Stimulated activated CD8-positive, alpha-beta memory T cell treated with anti-CD3 and anti-CD28 coated beads, Interleukin-7, amount 100 ng/mL, for 48 hours (primary cell): ENCODE measurements at regions not wholly inside any gene's neighbourhood (a gene's known extent, or its start where the extent isn't known, plus 50 kb on each side); places are given as distances from the start of the nearest gene placed in this dataset.

Experiments
- DNase-seq, 2 donors: peaks; one replicate each; pipeline ENCODE4 v3.0.0-alpha.2; 2020; ENCODE audit warnings: low read depth in 1 of 2; ENCODE audit errors: extremely low read depth in 1 of 2

DNA sequence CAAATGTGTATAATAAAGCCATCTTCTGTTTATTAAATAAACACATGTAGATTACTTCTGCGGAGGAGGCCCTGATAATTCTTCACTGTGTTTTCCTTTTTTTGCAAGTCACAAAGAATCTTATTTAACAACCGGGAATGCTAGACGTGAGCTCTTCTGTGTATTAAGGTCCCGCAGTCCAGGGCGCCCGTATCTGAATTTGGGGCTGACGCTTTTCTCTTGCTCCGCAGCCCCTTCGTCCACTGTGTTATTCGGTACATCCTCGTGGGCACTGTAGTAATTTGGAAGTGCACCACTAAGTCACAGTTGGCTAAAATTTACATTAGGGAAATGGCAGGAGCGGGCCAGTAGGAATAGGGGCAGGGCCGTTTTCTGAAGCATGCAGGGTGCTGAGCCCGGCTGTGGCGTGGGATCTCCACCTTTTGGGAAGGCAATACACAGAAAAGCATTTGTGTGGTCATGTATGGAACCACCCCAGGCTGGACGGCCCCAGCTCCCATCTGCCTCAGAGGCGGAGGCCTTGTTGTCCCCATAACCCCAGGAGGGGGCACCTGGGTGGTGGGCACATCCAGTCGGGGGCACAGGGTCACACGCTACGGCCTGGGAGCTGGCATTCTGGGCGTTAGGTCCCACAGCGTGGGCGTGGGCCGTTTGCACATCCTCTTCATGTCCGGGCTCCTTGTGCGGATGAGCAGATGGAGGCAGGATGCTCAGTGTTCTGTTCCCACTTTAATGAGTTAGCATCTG, 258.7 kb upstream of the IRX4 start:
- no peak for DNase-seq

DNA sequence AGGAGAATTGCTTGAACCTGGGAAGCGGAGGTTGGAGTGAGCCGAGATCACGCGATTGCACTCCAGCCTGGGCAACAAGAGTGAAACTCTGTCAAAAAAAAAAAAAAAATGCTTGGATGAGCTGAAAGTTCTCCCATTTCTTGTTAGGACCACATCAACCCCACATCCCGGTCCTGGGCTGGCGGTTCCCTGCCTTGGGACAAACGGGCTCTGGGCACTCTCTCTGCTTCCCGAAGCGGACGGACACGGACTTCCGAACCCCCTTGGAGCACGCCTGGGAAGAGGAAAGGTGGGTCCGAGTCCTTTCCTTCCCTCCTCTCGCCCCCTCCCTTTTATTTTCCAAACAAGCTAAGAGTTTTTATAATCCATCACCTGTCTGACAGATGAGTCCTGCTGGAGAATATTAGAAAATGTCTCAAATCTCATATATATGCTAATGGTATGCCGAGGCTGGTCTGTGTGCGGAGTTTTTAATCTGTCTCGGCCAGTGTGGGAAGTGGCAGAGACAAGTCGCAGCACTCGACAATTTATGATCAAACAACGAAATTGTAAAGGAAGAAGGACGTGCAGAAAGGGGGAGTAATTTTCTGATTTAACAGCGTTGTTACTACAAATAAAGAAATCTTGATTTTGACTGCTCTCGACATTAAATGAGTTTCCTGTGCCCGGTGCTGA, 257.9 kb upstream of the IRX4 start:
- DNase-seq: no peak

DNA sequence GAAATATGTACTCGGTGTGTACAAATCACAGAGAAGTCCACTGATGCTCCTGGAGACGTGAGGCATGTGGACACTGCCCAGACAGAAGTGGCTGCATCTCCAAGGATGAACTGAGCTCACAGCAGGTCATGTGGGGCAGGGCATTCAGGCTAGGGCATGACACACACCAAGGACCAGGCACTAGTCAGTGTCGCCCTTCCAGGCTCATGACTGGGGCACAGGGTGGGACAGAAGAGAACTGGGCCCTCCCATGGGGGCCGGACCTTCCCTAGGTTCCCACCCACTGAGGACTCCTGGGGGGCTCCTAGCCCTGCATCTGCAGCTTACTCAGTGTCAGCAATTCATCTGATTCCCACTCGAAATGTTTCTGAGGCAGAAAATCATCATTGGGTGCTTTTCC, 256.8 kb upstream of the IRX4 start:
- no peak for DNase-seq

DNA sequence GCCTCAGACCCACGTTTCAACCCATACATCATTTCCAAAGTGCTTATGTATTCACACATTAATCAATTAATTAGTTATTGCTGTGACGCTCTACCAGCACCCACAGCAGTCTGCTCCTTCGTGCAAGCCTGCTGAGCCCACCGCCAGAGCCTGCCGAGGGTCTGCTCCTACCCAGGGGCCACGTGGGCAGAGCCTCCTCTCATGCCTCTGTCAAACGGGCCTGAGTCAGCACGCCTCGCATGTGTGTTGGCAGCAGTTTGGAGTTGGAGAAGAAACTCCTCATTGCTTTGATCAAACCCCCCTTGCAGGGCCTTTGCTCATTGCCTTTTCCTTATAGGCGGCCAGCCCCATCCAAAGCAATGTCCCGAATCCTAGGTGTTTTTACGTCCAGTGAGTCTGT, 256.2 kb upstream of the IRX4 start:
- no peak for DNase-seq

DNA sequence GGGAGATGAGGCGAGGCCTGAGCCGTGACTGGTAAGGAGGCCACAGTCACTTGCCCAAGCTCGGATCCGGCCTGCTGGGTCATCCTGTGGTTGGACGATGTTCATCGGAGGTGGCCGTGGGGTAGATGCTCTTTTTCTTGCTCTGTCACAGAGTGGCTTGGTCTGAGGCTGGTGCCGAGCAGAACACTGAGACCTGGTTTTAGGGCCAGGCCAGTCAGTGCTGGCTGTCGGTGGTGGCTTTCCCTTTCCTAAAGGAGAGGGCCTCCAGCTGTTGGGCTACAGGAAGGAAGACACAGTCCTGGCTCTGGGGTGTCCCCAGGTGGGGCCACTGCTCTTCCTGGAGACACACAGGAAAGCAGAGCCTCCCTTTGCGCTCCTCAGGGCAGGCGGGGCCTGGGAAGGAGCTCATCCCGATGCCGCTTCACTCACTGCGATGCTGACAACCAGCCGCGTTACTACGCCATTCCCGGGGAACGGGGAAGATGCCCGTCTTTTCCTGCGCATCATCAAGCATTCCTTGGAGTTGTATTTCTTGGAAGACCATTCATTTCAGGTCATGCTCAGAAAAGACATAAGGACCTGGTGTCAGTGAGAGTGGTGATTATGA, 254.8 kb upstream of the IRX4 start:
- no peak for DNase-seq

DNA sequence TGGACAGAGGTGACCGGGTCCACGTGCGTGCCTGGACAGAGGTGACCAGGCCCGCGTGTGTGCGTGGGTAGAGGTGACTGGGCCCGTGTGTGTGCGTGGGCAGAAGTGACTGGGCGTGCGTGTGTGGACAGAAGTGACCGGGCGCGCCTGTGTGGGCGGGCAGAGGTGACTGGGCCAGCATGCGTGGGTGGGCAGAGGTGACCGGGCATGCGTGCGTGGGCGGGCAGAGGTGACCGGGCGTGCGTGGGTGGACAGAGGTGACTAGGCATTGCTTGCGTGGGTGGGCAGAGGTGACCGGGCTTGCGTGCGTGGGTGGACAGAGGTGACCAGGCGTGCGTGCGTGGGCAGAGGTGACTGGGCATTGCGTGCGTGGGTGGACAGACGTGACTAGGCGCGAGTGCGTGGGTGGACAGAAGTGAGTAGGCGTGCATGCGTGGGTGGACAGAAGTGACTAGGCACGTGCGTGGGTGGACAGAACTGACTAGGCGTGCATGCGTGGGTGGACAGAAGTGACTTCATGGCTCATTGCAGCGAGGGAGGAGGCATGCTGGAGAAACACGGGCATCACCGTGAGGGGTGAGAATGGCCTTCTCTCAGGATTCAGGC, 254.1 kb upstream of the IRX4 start:
- no peak for DNase-seq

DNA sequence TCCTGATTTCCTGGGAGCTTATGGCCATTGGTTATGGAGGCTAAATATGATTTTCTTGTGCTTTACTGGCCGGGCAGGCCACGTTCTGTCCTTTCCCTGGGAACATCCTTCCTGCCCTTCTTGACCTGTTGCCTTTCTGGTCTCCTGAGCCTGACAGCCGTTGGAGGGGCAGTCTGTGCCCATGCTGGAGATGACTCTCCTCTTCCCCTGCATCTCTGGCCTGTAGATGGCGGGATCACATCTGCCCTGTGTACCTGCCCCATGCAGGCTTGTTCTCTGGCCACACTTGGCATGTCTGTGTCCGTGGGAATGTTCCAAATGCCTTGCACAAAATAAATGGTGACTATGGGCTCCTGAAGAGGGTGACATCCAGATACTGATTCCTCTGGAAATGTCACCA, 253.1 kb upstream of the IRX4 start:
- no peak for DNase-seq

DNA sequence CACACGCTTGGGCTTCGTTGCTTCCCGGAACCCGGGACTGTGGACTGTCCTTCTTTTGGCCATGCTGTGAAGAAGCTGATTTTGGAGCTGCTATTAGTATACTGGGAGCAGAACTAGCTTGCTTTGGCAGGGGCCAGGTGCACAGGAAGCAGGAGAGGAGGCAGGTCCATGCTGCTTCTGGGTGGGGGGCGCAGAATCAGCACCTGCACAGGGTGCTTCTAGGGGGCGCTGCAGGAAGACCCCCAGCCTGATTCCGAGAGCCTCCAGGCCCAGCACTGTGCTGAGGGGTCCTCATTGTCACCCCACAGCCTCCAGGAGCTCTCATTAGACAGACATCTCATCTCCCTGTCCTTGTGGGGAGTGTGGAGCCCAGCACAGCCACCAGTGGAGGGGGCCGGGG, 252.6 kb upstream of the IRX4 start:
- no peak for DNase-seq

DNA sequence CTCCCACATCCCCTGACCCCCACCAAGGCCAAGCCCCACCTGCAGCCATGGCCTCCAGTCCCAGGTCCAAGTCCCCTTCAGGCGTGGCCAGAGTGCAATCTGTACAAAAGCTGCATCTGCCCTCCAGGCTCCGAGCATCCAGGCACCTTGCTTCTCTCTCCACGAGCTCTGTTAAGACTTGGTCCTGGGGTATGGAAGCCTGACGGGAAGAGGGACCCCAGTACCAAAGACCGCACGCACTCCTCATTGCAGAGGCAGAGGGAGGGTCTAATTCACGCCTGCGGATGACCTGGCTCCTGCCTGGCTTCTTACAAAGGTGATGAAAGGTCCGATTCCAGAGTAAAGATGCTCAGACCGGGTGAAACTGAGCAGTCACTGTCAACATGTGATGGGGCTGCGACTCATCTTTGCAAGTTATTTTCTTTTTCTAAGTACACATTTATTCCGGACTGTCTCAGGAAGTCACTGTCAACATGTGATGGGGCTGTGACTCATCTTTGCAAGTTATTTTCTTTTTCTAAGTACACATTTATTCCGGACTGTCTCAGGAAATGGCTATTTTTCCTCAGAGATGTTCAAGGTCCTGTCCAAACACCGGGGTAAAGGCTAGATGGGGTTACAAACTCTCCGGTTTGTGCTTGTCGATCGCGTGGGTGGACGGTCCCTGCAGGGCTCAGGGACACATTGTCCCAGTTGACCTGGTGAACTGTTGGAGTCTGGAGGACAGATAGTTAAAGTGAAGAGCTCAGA, 252.0 kb upstream of the IRX4 start:
- DNase-seq: no peak

DNA sequence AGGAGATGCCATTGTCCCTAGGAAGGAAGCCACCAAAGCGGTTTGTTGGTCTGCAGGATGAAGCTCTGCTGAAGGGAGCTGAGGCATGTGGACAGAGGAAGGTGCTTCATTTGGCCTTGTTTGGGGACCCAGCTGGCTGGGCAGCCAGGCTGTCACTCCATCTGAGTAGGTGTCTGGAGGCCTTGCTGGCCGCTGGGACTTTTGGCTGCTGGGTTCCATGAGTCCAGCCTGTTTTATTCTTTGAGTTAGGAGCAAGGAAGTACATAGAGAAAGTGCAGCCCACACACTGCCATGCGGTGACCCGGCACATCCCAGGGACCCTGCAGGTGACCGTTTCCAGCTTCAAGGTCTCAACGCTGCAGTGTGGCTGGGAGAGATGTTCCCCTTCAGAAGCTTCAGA, 251.2 kb upstream of the IRX4 start:
- no peak for DNase-seq

DNA sequence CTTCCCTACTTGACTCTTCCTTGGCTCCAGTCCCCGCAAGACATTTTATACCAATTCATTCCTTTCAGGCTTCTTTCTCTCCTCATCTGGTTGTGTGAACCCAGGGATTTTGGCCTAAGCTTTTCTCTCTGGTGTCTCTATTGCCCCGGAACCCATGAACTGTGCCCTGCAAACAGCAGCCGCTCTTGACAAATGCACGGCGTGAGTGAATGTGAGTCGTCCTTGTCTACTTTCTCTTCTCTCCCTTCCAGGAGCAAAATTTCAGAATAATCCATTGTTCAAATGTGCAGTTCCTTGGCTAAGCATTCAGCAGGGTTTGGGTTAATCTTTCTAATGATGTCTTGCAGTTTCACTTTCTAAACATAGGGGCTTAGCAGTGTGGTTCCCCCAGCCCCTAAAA, 250.4 kb upstream of the IRX4 start:
- no peak for DNase-seq

DNA sequence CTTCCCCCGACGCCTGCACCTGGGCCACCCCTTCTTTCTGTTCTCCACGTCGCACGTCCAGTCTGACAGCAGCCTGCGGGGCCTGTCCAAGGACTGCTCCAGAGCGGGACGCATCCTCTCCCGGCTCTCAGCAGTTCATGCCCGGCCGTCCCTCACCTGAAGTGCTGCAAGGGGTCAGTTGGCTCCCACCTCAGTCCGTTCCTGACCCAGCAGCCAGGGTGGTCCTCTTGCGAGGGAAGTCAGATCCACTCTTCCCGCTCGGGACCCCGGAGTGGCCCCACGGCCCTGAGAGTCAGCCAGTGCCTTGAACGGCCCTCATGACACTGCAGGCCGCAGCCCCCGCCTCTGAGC, 249.7 kb upstream of the IRX4 start:
- DNase-seq: no peak

DNA sequence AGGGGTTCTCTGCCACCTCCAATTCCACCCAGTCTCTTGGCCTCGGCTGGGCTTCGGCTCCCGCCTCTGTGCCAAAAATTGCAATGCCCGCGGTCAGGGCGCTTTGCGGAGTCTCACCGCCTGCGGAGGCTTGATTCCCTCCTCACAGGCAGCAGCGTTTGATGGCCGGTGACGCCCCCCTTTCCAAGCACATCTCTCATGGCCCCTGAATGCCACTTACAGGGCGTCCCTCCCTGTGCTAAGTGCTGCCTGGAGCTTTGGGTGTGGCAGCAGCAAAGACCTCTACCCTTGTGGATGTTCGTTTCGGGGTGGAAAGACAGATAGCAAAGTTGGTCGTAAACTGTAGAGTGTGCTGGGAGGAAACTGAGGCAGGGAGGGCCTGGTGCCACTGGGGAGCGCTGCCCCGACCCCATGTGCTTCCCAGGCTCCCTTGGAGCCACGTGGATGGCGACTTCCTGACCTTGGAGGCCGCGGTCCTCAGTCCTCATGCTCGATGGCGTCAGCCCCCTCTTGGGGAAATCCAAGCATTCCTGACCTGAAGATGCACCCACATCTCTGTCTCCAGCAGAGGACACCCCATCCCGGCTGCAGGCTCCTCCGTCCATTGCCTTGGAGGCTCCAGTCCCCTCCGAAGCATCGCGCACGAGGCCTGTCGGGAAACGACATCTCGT, 249.2 kb upstream of the IRX4 start:
- DNase-seq: no peak

DNA sequence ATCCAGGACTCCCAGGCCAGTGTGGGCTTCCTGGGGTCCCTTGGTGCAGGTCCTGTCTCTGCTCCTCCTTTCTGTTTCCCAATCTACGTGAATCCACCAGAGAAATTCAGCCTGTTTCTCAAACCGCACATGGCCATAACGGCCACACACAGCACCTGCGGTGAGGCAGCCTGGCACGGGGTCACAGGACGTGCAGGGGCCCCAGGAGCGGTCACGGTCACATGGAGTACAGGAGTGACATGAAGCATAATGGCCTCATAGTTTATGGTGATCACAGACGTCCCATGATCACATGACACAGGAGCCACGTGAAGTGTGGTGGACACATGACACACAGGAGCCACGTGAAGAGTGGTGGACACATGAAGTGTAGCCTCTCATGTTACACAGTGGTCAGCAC, 248.5 kb upstream of the IRX4 start:
- DNase-seq: no peak

DNA sequence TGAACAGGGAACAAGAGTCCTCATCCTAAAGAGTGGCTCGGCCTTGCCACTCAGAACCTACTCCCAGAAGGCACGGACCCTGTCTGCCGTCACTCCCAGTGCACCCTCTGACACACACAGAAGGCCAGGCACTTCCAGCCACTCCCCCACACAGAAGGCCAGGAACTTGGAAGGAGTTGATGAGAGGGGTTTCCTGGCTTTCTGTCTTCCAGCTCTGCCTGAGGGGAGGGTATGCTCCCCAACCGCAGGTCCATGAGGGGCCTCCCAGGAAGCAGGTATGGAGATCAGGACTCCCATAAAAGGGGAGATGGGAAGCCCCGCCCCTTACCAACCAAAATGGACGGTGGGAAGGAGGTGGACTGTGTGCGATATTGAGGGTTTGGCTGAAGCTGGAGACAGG, 247.6 kb upstream of the IRX4 start:
- DNase-seq: no peak

DNA sequence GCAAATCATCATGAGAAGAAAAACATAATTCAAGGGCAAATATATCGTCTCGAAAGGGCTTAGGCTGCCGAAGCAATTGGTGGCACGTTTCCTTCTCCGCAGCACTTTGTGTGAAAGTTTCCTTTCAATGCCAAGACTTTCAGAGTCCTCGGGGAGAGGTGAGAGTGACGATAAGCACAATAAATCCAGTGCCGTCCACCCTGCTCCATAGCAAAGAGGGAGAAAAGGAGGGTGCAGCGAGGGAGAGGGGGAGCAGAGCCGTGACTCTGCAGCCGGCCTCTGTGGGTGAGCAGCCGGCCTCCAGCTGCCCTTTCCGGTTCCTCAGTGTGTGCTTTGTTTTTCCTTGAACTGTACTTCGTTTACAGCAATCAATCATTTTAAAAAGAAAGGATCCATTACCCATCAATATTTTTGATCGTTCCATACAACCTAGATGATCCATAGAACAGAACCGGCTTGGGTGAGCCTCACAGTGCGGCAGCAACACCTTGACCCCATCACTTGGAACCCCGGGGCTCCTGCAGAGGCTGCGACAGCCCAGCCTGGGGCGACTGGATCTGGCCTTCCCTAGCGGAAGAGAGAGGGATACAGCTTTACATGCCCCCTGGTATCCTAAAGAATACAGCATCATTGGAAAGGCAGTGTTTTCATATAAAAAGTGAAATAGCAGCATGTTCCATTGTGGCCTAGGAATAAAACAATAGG, 247.0 kb upstream of the IRX4 start:
- no peak for DNase-seq

DNA sequence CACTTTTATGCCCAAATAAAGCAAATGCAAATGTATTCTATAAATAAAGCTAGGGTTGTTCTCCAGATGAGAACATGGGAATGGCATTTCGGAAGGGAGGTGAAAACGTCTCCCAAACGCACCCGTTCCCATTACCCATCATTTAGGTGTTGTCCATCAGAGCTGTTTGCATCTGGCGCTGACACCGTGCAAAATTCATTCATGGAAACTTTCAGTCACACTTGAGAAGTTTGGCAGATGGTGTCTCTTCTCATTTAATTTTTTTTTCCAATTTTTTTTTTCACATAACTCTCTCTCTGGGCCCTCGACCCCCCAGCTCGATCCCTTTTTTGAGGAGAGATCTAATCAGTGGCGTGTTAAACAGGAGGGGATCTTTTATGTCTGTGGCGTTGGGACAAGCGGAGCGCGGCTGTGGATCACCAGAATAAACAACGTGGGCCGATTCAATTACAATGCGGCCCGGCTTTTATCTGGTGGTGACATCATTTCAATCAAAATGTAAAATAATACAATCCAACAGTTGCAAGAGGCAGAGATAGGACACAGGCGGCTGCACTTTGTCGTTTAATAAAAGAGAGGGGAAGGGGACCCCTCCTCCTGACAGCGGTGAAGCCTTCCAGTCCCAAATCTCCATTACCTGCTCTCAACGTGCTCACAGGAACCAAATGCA, 246.1 kb upstream of the IRX4 start:
- DNase-seq: no peak

DNA sequence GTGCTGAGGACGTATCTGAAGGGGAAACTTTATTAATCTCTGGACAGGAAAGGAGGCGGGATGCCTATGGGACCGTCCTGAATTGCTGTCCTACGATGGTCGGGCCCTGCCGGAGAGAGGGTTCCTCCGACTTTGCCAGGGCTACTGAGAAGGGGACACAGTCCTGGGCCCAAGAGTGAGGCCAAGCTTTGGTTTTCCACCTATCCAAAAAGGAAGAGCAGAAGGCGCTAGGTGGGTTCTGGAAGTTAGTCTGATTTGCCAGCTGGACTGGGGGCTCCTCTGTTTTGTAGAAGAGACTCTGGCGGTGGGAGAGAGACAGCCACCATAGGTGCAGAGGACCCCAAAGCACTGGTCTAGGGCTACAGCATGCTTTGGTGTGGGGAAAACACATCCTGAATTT, 243.8 kb upstream of the IRX4 start:
- no peak for DNase-seq

DNA sequence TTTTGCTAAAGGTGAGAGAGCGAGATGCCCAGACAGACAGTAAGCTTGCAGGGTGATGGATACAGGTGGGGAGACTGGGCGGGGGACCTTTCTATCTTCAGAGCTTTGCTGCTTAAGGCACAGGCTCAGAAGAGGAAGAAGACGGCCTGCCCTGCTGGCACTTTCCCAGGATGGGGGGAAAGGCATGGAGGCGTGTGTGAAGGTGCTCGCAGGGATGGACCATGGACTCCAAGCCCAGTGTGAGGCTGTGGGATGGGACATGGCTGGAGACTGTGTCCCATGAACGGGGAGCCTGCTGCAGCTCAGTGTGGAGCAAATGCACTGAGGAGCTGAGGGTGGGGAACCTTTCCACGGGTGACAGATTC, 243.2 kb upstream of the IRX4 start:
- no peak for DNase-seq
